GM18520 (cell line): ENCODE measurements at regions not wholly inside any gene's neighbourhood (a gene's known extent, or its start where the extent isn't known, plus 50 kb on each side); places are given as distances from the start of the nearest gene placed in this dataset.

ENCODE experiments used
- ATAC-seq: cut with Tn5 transposase; IDR thresholded peaks from one replicate; pipeline ENCODE4 v1.9.1; 2021; ENCODE audit not compliant: unreplicated experiment

GRCh38 chr6:153668758-153669157 is 370.3 kb upstream of the OPRM1 start:
- no peak for ATAC-seq

GRCh38 chr6:153662982-153663381 is 376.1 kb upstream of the OPRM1 start:
- ATAC-seq, result no peak

- ATAC-seq, result no peak
These were observed 393.7 kb upstream of the OPRM1 start for GRCh38 chr6:153645326-153645725.

- ATAC-seq, result no peak
These were observed 395.0 kb upstream of the OPRM1 start for GRCh38 chr6:153644000-153644399.

GRCh38 chr6:153634416-153634815 is 404.6 kb upstream of the OPRM1 start:
- ATAC-seq, result no peak

GRCh38 chr6:153625089-153625488 is 414.0 kb upstream of the OPRM1 start:
- ATAC-seq, result no peak

GRCh38 chr6:153624528-153624927 is 414.5 kb upstream of the OPRM1 start:
- no peak for ATAC-seq

- ATAC-seq, result no peak
These were observed 415.5 kb upstream of the OPRM1 start for GRCh38 chr6:153623496-153623895.

GRCh38 chr6:153621491-153621890 is 417.5 kb upstream of the OPRM1 start:
- ATAC-seq, result no peak

GRCh38 chr6:153621070-153621469 is 418.0 kb upstream of the OPRM1 start:
- ATAC-seq, result no peak

GRCh38 chr6:153618371-153619322 is 420.4 kb upstream of the OPRM1 start:
- ATAC-seq, result no peak

GRCh38 chr6:153616506-153616905 is 422.5 kb upstream of the OPRM1 start:
- ATAC-seq, result no peak

GRCh38 chr6:153613719-153614455 is 425.2 kb upstream of the OPRM1 start:
- no peak for ATAC-seq

GRCh38 chr6:153602401-153602800 is 436.6 kb upstream of the OPRM1 start:
- no peak for ATAC-seq

- ATAC-seq, result no peak
These were observed 439.1 kb upstream of the OPRM1 start for GRCh38 chr6:153599901-153600300.

- ATAC-seq, result no peak
These were observed 443.1 kb upstream of the OPRM1 start for GRCh38 chr6:153595903-153596302.

- no peak for ATAC-seq
These were observed 444.2 kb upstream of the OPRM1 start for GRCh38 chr6:153594871-153595270.

GRCh38 chr6:153591159-153591558 is 447.9 kb upstream of the OPRM1 start:
- ATAC-seq, result peak; percentile 59

- no peak for ATAC-seq
These were observed 448.6 kb upstream of the OPRM1 start for GRCh38 chr6:153590411-153590810.

- ATAC-seq, result no peak
These were observed 450.7 kb upstream of the OPRM1 start for GRCh38 chr6:153588330-153588729.

GRCh38 chr6:153583685-153584084 is 452.6 kb upstream of the RGS17 start:
- ATAC-seq, result no peak

GRCh38 chr6:153580776-153581175 is 449.7 kb upstream of the RGS17 start:
- no peak for ATAC-seq
